ENCODE measurements at regions not wholly inside any gene's neighbourhood (a gene's known extent, or its start where the extent isn't known, plus 50 kb on each side); places are given as distances from the start of the nearest gene placed in this dataset.
"Not testable (repeated sequence)": the region's sequence is repeated elsewhere in the genome, so short reads cannot be mapped to it uniquely, and the experiment has no call there.

DNA sequence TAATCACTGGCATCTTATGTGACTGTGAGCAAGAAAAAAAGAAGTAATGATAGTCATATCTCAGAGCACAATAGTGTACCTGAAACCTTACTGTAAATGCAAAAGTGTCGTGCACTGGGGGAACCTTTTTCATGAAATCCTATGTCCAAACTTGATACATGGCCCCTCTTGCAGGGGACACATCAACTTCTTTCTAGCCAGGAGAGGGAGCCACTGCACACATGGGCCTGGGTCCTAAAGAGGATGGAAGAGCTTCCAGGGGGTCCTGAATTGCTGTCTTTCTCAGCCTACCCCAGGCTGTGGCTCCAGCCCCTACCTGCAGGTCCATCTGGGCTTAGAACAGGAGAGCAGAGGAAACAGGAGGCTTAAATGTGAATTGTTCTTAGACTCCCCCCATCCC lies 165.7 kb downstream of the SOD2 start:
- intact Hi-C loops (cut with DNase I): no loop called here
- no peak for DNase-seq

DNA sequence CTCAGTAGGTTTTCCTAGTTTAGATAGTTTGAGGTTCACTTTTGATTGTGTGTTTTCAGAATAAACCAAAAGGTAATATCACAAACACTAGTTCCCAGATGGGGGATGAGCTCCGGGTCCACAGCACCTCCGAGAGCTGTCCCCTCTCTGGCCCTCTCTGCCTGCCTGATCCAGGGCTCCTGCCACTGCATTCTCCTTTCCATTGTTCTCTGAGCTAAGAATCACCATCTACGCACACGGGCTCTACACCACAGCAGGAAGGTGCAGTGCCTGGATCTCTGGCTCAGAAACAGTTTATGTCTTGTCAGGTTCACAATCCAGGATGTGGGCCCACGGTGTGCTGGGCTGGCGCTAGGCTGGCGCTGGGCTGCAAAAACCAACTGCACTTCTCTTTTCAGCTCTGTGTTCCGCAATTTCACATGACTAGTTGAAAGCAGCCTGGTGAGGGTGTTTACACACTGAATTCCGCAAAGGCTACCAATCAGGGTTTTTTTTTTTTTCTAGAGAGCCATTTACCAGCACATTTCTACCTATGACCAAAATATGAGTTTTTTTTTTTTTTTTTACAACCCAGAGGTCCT lies 167.5 kb downstream of the SOD2 start:
- no peak for DNase-seq
- intact Hi-C loops (cut with DNase I): no loop called here

DNA sequence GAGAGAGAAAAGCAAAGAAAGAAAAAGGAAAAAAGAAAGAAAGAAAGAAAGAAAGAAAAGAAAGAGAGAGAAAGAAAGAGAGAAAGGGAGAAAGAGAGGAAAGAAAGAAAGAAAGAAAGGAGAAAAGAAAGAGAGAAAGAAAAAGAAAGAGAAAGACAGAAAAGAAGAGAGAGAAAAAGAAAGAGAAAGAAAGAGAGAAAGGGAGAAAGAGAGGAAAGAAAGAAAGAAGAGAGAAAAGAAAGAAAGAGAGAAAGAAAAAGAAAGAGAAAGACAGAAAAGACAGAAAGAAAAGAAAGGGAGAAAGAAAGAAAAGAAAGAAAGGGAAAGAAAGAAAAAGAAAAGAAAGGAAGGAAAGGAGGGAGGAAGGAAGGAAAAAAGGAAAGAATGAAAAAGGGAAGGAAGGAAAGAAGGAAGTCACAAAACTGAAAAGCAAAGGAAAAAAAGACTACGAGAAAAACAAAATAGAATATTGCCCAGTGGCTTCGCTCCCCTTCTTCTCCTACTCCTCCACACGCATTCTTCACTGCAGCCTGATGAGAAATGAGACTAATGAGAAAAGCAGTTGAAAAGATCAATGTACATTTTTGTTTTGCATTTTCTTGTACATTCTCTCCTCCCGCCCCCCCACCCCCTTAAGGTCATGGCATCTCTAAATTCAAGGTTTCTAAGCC lies 170.0 kb downstream of the SOD2 start:
- intact Hi-C loops (cut with DNase I): no loop called here
- no peak for DNase-seq

DNA sequence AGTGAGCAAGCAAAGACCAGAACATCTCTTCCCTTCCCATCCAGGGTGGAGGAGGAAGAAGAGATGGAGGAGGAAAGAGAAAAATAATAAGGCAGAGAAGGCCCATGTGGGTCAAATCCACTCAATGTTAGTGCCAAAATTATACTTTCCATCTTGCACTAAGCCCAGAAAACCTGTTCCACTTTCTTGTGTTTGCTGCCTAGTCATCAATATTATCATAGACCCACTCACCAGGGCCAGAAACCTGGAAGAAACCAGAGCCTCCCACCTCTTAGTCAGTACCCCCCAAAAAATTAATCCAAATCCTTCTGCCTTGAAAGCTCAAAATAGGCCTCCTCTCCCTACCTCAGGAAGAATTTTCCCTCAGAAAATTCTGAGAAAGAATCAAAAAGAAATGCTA lies 171.1 kb downstream of the SOD2 start:
- no peak for DNase-seq
- intact Hi-C loops (cut with DNase I): no loop called here

DNA sequence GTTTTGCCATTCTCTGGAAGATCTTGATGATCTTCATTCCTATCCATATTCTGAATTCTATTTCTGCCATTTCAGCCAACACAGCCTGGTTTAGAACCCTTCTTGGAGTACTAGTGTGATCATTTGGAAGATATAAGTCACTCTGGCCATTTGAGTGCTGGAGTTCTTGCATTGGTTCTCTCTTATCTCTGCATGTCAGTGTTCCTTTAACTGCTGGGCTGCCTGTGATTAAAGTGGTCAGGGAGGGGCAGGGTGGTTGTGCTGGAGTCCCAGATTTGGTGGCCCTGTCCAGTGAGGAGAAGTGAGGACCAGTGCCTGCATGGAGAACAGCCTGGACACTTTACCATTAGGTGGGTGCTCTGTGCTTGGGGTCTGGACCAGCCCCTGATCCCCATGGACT lies 173.0 kb downstream of the SOD2 start:
- intact Hi-C loops (cut with DNase I): no loop called here
- DNase-seq: no peak

DNA sequence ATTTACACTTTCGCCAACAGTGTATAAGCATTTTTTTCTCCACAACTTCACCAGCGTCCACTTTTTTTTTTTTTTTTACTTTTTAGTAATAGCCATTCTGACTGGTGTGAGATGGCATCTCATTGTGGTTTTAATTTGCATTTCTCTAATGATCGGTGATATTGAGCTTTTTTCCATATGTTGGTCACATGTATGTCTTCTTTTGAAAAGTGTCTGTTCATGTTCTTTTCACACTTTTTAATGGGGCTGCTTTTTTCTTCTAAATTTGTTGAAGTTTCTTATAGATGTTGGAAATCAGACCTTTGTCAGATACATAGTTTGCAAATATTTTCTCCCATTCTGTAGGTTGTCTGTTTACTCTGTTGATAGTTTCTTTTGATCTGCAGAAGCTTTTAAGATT lies 177.2 kb downstream of the SOD2 start:
- DNase-seq; intact Hi-C loops (cut with DNase I): not testable (repeated sequence)

DNA sequence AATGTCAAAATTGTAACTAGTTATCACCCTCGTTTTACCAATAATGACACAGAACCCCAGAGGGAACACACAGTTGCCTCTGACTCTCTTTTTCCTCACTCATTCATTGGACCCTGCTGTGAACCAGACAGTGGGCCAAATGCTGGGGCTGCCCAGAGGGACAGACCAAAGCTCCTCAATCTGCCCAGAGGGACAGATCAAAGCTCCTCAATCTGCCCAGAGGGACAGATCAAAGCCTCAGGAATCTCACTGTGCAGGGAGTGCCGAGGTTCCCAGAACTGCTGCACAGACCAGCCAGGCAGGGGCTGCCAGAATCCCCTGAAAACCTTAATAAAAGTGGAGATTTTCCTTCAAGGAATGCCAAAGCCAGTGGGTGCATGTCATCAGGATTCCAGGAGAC lies 179.1 kb downstream of the SOD2 start:
- DNase-seq: no peak

DNA sequence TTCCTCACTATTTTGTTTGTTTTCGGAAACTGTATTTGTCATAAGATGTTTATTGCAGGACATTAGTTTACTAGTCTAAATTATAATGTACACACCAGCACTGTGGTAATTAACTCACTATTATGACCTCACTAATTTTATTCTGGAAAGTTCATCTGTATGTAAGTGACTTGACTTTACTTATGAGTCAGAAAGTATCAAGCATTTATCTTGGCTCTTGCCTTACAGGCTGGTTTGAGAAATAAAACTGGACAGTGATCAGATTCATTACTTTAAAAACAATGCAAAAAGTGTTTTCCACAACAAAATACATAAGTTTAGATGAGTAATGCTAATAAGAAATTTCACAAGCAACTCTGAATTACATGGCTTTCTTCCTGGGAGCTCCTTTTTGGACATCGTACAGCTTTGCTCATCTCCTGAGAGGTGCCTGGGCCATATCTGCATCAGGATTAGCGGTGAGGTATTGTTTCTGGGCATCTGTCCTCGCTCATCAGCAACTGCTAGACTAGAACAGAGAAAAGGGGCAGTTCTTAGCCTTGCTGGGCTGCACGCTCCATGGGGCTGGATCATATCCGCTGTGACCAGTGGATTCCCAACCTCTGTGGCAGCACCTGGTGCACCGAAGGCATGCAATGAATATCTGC lies 179.8 kb downstream of the SOD2 start:
- no peak for DNase-seq
- intact Hi-C loops (cut with DNase I): no loop called here

More for the DNA sequence above, 179.1 kb downstream of the SOD2 start:
- intact Hi-C loops (cut with DNase I): no loop called here

DNA sequence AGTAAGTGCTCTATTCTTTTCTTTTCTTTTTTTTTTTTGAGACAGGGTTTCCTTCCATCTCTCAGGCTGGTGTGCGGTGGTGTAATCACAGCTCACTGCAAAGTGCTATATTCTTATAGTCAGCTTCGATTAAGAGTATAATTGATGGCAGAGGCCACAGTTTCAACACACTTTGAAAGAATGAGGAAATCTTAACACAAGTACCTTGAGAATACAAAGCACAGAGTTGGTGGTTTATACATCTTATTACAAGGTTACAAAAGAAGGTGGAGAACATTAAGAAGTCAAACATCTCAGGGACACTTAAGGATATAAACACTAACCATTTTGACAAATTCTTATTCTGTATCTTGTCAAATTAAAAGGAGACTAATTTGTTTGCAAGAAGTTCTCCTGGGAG lies 180.5 kb downstream of the SOD2 start:
- intact Hi-C loops (cut with DNase I): no loop called here
- DNase-seq: no peak

DNA sequence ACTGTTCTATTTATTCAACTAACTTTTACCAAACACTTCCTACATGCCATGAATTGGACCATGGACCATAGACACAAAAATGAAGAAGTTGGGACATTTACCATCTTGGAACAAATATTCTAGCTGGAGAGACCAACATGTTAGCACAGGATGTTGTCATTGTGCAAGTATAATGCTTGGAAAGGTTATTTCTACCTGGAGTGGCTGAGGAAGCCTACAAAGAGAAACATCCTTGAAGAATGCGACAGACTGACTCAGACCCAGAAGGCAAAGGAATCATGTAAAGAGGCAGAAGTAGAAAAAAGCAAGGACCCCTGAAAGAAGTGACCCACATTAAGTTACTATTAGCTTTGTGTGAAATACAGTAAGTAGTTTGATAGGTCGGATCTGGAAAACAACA lies 180.9 kb downstream of the SOD2 start:
- intact Hi-C loops (cut with DNase I): no loop called here

DNA sequence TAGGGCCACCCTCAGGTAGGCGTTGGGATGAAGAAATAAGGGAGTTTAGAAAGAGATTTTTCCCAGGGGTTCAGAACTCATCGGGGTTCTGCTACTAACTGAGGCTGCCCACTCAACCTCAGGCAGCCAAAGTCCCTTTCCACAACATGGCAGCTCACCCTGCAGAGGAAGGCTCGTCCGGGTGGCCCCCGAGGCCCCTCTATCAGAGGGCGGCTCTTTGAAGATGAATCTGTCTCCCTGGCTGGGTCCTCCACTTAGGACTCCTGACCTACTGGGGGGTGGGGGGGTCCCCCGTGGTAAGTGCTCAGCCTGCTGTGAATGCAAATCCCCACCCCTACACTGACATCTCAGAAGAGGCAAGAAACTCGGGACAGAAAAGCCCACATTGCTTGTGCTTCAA lies 182.9 kb downstream of the SOD2 start:
- intact Hi-C loops (cut with DNase I): no loop called here
- no peak for DNase-seq

More for the DNA sequence above, 180.9 kb downstream of the SOD2 start:
- no peak for DNase-seq

DNA sequence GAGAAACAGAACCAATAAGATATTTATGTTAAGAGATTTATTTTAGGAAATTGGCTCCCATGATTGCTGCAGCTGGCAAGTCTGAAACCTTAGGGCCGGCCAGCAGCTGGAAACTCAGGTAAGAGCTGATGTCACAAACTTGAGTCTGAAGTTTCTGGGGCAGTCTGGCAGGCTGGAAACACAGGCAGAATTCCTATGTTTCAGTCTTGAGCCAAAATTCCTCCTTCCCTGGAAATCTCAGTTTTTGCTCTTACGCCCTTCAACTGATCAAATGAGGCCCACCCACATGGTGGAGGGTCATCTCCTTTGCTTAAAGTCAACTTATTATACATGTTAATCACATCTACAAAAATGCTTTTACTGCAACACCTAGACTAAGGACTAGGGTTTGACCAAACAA lies 184.1 kb downstream of the SOD2 start:
- intact Hi-C loops (cut with DNase I): no loop called here
- no peak for DNase-seq

DNA sequence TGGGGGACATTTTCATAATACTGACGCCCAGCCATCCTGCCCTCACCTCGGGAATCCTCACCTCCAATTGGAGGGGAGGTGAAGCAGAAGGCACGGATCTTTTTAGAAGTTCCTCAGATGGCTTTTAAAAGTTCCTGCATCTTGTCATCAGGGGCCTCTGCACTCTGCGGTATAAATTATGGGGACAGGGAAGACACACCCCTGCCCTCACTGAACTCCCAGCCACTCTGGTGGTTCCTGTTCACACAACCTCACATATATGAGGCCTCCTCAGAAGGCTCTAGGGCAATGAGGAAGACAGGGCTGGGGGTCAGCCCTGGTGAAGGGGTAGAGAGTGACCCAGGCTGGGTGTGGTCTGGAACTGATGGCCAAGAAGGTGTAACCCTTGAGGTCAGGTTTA lies 187.0 kb downstream of the SOD2 start:
- intact Hi-C loops (cut with DNase I): no loop called here
- no peak for DNase-seq

DNA sequence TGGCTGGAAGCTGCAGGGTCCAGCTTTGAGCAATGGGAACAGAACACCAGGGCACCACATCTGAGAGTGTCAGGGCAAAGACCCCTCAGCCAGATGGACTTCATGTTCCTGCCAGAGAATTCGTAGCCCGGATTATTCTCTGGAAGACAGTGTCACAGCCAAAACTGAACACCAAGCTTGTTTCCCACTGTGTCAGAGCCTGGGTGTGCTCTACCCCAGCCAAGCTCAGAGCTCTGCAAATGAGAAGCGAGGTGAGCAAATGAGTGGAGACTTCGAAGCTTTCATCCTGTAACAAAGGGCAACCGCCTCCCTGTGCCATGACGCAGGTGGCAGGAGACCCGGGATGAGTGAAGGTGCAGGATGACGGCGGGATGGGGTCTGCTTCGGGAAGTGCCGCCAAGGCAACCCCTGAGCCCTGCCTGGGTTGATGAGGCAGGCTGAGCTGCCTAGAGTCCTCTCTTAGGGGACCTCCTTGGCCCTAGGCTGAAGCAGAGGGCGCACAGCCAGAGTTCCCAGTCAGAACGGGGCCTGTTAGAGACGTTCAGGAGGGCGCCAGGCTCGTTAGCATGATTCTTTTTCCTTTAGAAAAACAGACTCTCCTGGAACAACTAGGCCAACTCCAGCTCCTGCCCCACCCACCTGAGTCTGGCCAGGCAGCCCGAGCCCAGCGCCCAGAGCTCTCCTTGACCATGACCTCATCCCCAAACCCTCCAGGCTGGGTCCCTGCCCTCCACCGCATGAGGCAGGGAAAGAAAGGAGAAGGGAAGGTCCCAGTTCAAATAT lies 187.7 kb downstream of the SOD2 start:
- intact Hi-C loops (cut with DNase I): no loop called here
- peak in 2 of 10 donors; percentile 19 to 80 for DNase-seq

DNA sequence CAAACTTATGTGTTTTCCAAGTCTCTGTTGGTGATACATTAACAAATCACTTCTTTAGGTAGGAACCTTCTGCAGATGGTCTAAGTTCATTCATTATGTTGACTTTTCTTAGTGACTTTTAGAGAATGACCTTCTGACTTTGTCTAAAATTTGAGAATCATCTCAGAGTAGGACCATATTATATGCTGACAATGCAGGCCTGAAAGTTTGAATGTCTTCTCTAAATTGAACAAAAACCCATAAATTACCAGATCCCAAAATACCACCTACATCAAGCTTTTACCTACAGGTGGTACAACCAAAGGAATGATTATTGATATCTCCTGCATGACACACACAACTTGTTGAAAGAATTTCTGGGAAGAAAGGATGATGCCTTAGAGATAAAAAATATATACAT lies 191.5 kb downstream of the SOD2 start:
- DNase-seq: no peak
- intact Hi-C loops (cut with DNase I): no loop called here

DNA sequence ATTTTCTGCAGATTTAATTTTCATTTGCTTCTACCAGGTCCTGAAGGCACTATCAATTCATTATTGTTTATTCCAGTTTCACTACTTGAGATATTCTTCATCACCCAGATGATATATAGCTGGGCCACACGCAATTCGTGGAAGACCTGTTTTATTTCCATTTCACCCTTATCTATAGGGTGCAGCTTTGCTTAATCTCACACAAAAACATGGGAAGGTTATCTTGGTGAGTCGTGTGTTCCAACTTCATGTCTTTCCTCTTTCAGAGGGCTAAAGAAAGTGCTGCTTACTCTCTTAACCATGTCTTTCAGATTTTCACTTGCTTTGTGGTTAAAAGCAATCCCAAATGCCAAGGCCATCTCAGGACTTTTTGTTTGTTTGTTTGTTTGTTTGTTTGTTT lies 194.0 kb downstream of the SOD2 start:
- DNase-seq: no peak

DNA sequence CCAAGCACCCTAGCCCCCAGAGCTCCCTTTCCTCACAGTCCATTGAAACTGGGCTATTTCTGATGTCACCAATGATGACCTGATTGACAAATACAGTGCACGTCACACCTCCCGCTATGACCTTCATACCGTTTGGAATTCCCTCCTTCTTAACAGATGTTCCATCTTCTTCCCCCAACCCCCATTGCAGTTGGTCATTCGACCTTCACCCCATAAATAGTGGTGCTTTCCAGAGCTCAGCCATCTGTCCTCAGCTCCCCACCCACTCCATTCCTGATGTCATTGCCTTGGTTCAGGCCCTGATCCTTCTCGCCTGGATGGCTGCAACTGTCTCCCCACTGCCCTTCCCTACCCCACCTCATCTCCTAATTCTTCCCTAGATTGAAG lies 198.5 kb downstream of the SOD2 start:
- no peak for DNase-seq
- intact Hi-C loops (cut with DNase I): no loop called here

More for the DNA sequence above, 194.0 kb downstream of the SOD2 start:
- intact Hi-C loops (cut with DNase I): no loop called here

DNA sequence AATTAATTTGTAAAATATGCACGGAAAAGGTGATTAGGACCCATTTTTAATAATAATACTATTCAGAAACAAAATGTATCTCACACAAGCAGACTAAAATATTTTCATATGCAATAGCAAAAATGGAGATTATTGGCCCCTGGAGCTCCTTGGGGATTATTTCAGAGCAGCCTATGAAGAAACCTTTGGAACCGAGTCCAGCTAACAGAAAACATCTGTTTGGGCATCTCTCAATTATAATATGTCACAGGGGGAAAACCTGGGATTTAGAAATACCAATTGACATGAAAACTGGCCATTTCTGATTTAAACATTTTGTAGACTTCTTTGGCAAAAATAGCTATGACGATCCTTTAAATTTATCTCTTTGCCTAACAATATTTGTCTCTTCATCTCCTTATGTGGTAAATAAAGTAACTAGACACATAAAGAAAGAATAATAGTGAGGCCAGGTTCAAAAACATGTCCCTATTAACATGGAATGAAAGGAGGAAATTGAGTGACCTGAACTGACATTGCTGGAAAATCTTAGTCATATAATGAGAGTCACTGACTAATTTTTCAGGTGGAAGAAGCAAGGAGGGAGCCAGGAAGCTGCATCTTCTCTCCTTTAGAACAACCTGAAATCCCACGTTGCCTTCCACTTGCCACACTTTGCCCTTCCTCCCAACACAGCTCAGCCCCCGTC lies 199.0 kb downstream of the SOD2 start:
- intact Hi-C loops (cut with DNase I): no loop called here
- DNase-seq: no peak

DNA sequence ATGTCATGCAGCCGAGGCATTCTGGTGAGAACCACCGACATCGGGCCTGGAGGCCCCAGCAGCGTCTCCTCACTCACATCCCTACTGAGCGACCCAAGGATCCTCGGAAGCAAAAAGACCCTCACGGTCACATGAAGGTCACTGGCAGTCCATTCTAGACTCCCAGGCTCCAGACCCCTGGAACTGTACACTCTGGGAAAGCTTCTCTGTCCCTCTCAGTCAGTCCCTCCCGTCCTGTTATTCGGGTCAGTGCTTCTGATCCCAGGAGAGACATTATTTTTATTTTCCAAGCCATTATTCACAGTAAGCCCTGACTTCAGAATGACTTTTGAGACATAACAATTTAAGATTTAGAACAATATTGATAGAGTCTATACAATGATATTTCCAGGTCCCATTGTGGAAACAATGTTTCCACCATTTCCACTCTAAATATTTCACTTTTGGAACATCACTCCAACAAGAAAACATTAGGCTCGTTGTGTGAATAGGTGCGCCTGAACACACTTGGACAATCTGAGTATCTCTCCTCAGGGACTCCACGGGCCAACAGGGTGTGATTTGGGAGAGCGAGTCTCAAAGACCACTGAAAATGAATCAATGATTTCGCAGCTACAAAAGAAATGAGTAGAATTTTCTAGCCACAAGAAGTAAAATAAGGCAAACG lies 199.7 kb downstream of the SOD2 start:
- peak in 1 of 10 donors; percentile 77 for DNase-seq
- intact Hi-C loops (cut with DNase I): no loop called here

DNA sequence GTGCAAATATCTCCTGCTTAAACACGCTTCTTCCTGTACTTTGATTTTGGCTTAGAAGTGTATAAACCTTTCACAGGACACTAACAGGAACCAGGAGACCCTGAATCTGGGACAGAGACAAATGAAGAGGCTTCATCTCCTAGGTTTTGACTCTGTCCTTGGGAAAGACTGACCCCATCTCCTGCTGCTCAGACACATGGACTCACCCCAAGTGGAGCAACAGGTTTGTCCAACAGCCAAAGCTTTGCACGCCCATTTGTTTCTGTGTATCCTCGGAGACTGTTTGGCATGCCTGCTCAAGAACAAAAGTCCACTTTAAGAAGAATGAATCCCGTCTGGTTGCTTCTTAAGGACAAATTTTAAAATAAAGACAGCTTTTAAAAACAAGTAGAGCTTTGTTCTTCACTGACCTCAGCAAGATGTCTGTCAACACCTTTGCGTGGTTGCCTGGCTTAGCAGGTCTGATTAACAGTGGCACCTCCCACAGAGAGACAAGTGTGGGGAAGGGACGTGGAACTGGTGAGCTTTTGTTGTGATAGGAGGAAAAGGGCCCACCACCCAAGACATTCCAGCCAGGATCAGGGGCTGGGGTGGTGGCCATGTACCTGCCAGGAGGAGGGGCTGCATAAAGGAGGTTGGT lies 202.6 kb downstream of the SOD2 start:
- no peak for DNase-seq
- intact Hi-C loops (cut with DNase I): no loop called here
